NB4 (cell line): ENCODE measurements at regions not wholly inside any gene's neighbourhood (a gene's known extent, or its start where the extent isn't known, plus 50 kb on each side); places are given as distances from the start of the nearest gene placed in this dataset.
A peak's percentile ranks its signal among the peaks of the same experiment; 100 is the strongest.

Experiments
- DNase-seq: peaks from one replicate; pipeline ENCODE4 v3.0.0; 2010; ENCODE audit warnings: low read depth
- H3K4me3 ChIP-seq: one replicate; pipeline ENCODE4 v1.5.1; 2011; ENCODE audit warnings: mild to moderate bottlenecking, low read depth, low read length, moderate library complexity
- CTCF ChIP-seq: IDR thresholded peaks from one replicate; pipeline ENCODE4 v1.5.1; 2012; ENCODE audit warnings: low read depth, low read length
- MAX ChIP-seq: IDR thresholded peaks from 2 replicates; pipeline ENCODE4 v1.6.1; 2011; ENCODE audit warnings: low read depth, low read length
- MYC ChIP-seq: IDR thresholded peaks from 2 replicates; pipeline ENCODE4 v1.6.1; 2011; ENCODE audit warnings: low read depth, low read length
- POLR2A ChIP-seq: IDR thresholded peaks from 2 replicates; pipeline ENCODE4 v1.6.1; 2011; ENCODE audit warnings: mild to moderate bottlenecking; ENCODE audit not compliant: insufficient read length; ENCODE audit errors: extremely low read depth

- TF ChIP-seq POLR2A (no peak), MAX (no peak), MYC (no peak), CTCF (no peak)
- peak; percentile 77 for DNase-seq
- H3K4me3 ChIP-seq, result peak overlapping the region; percentile 66
These were observed 73.4 kb upstream of the CUX1 start for GRCh38 chr7:101743995-101744360.

- peak; percentile 69 for DNase-seq
- TF ChIP-seq CTCF (no peak), MYC (peak; percentile 8; the same call in 1 of the 2 replicates)
- no peak overlapping the region for H3K4me3 ChIP-seq
These were observed 72.8 kb upstream of the CUX1 start for GRCh38 chr7:101744588-101744987.

- no peak overlapping the region for H3K4me3 ChIP-seq
- TF ChIP-seq POLR2A (no peak), CTCF (no peak), MAX (no peak), MYC (no peak)
- peak; percentile 61 for DNase-seq
These were observed 71.1 kb upstream of the CUX1 start for GRCh38 chr7:101746314-101746713.

- TF ChIP-seq MAX (no peak), CTCF (no peak), POLR2A (no peak), MYC (no peak)
- H3K4me3 ChIP-seq, result no peak overlapping the region
- DNase-seq, result no peak
These were observed 70.2 kb upstream of the CUX1 start for GRCh38 chr7:101747053-101747878.

GRCh38 chr7:101747879-101748345 lies 69.5 kb upstream of the CUX1 start:
- DNase-seq, result no peak
- no peak overlapping the region for H3K4me3 ChIP-seq
- TF ChIP-seq POLR2A, result no peak

- no peak overlapping the region for H3K4me3 ChIP-seq
- TF ChIP-seq MYC (no peak), CTCF (no peak), POLR2A (no peak), MAX (no peak)
- DNase-seq, result no peak
These were observed 67.5 kb upstream of the CUX1 start for GRCh38 chr7:101749891-101750290.
